BJ (cell line): ENCODE measurements at regions not wholly inside any gene's neighbourhood (a gene's known extent, or its start where the extent isn't known, plus 50 kb on each side); places are given as distances from the start of the nearest gene placed in this dataset.

Source experiments
- CTCF ChIA-PET: fragments of 350-600 bp; formaldehyde crosslinking; extraction: SDS; loops from one replicate; lab custom pipeline; 2021; ENCODE audit warnings: antibody characterized with exemption, inconsistent platforms; lab: Yijun Ruan, JAX
- POLR2A ChIA-PET: fragments of 300-600 bp; sonication (Branson Sonifier 250); formaldehyde crosslinking; extraction: SDS; loops from one replicate; lab custom pipeline; 2021; ENCODE audit warnings: antibody characterized with exemption; lab: Charles Lee
- DNase-seq: peaks from one replicate; pipeline ENCODE4 v3.0.0-alpha.2; 2011; ENCODE audit warnings: low read depth
- H3K27me3 ChIP-seq: 2 replicates; pipeline ENCODE4 v1.6.0; 2011; ENCODE audit warnings: low read length; ENCODE audit not compliant: control insufficient read depth, insufficient read depth
- H3K36me3 ChIP-seq: 2 replicates; pipeline ENCODE4 v1.5.1; 2011; ENCODE audit warnings: low read length; ENCODE audit not compliant: control insufficient read depth, insufficient read depth
- H3K4me3 ChIP-seq: 2 replicates; pipeline ENCODE4 v1.5.1; 2011; ENCODE audit warnings: low read depth, mild to moderate bottlenecking, control low read depth, low read length
- TF ChIP-seq, protein P1 (sequence below): IDR thresholded peaks from 2 replicates; pipeline ENCODE4 v1.5.1; 2011; ENCODE audit warnings: low read depth, mild to moderate bottlenecking, control low read depth, inconsistent platforms, low read length, moderate library complexity; ENCODE audit not compliant: insufficient read depth

DNA sequence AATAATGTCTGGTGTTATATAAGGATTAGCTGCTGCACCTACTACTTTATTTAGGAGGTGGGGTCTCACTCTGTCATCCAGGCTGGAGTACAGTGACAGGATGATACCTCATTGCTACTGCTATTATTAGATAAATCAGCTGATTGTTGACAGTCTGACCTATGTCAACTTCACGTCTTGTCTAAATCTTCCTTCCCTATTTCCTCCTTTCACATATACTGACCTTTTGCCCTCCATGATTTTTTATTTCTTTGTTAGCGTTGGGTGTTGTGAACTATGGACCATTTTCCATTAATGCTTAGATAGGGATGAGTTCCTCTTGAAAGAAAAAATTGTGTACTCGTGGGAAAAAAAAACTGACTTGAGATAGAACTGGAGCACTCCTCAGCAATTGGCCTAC lies 109.9 kb upstream of the BEND6 start:
- Histone ChIP-seq H3K4me3 (no peak overlapping the region), H3K27me3 (no peaks in the 10 kb centered on the region), H3K36me3 (no peaks in the 10 kb centered on the region)
- DNase-seq = no peak
- TF ChIP-seq, protein P1, sequence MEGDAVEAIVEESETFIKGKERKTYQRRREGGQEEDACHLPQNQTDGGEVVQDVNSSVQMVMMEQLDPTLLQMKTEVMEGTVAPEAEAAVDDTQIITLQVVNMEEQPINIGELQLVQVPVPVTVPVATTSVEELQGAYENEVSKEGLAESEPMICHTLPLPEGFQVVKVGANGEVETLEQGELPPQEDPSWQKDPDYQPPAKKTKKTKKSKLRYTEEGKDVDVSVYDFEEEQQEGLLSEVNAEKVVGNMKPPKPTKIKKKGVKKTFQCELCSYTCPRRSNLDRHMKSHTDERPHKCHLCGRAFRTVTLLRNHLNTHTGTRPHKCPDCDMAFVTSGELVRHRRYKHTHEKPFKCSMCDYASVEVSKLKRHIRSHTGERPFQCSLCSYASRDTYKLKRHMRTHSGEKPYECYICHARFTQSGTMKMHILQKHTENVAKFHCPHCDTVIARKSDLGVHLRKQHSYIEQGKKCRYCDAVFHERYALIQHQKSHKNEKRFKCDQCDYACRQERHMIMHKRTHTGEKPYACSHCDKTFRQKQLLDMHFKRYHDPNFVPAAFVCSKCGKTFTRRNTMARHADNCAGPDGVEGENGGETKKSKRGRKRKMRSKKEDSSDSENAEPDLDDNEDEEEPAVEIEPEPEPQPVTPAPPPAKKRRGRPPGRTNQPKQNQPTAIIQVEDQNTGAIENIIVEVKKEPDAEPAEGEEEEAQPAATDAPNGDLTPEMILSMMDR = no peak
- POLR2A ChIA-PET = no interaction called here
- CTCF ChIA-PET = interaction anchor here (0.7 kb wide), 2 partner anchors 9 to 146 kb away, joined by 3 to 4 read pairs; no protein-coding TSS in a partner anchor

DNA sequence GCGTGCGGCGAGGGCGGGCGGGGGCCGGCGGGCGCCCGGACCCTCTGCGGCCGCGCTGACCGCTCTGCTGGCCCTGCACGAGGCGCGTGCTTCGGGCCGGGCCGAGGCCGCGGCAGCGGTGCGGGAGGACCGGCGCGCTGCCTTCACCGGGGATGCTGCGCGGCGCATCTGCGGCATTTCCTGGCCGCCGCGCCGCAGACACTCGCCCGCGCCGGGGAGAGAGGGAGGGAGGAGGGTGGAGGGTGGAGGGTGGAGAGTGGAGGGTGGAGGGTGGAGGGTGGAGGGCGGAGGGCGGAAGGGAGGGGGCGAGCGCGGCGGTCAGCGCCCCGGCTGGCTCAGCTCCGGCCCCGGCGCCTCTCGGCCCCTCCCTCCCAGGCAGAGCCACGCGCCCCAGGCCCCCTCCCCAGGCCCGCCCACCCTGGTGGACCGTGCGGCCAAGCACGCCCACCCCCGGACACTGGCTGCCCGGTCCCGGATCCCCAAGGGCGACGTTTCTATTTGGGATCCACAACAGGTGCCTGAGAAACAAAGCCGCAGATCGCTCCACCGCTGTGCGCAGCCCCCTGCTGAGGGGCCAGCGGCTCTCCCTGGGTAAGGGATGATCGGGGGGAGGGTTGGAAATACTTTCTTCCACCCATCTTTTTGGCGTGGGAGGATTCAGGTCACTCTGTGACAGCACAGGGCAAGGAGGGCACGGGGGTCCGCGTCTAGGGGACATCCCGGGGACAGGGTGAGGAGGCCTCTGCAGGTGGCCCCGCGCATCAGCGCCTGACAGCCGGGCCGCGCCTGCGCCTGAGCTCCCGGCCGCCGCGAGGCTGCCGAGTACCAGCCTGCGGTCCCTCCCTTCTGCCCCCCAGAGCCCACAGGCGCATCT lies 111.2 kb upstream of the BEND6 start:
- no peaks in the 10 kb centered on the region for H3K36me3 ChIP-seq
- H3K27me3 ChIP-seq = no peaks in the 10 kb centered on the region
- peak overlapping the region; percentile 82 for H3K4me3 ChIP-seq
- TF ChIP-seq, protein P1 = no peak; the same call in none of the 2 replicates
- POLR2A ChIA-PET = no interaction called here
- no peak for DNase-seq
- CTCF ChIA-PET = interaction anchor here (0.6 to 2.6 kb wide), 7 partner anchors 8 to 134 kb away, joined by 3 to 11 read pairs (median 3); no protein-coding TSS in a partner anchor

DNA sequence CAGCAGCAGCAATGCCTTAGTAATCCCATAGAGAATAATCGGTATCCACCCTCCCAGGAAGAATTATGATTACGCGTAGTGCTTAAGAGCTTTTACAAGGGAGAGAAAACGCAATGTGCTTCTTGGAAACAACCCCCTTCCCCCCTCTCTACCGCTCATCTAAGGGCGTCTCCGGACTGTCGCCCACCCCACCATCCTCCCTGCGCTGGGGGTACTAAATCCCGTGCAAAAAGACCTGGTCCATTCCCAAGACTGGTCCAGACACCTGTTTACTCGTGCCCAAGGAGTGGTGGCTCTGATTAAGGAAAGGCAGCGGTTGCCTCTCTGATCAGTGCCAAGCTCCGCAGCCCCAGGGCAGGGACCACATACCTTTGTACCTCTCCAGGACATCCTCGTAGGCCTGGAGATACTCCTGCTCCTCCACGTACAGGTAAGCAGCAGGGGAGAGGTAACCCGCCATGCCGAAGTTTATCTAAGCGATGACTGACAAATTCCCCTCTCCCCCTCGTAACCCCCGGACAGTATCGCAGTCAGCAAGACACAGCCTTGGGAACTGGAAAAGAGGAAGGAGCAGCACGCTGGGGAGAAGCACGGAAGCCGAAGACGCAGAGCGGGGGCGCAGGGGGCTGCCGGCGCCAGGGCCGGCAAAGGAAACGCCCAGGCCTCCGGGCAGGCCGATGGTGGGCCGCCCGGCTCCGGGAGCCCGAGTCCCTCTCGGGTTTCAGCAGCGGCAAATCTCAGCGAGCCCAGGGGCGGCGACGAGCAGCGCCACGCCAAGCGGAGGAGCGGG lies 112.0 kb upstream of the BEND6 start:
- no peaks in the 10 kb centered on the region for H3K27me3 ChIP-seq
- TF ChIP-seq, protein P1 = no peak
- ChIA-PET CTCF (interaction anchor here (0.9 to 2.6 kb wide), 5 partner anchors 9 to 133 kb away, joined by 3 to 11 read pairs (median 4); no protein-coding TSS in a partner anchor), POLR2A (no interaction called here)
- H3K36me3 ChIP-seq = no peaks in the 10 kb centered on the region
- H3K4me3 ChIP-seq = peak overlapping the region; percentile 82
- DNase-seq = no peak

DNA sequence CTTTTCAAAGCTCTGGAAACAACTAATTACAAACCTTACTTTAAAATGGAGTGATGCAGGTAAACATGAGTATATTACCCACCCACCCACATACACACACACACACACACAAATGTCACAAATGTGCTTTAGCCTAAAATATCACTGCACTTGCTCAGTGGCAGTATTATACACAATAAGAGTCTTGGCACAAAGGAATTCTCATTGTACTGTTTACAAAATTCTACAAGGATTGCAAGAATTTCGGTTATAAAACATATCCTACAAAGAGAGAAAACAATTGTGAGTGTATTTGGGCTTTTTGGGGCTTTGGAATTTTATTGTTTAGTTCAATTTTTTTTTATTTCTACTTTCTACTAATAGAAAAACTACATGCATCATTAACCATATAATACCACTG lies 113.2 kb upstream of the BEND6 start:
- Histone ChIP-seq H3K36me3 (no peaks in the 10 kb centered on the region), H3K4me3 (peak overlapping the region; percentile 82), H3K27me3 (no peaks in the 10 kb centered on the region)
- TF ChIP-seq, protein P1 = no peak
- POLR2A ChIA-PET = no interaction called here
- CTCF ChIA-PET = interaction anchor here (1.4 to 2.6 kb wide), 4 partner anchors 10 to 204 kb away, joined by 4 to 11 read pairs (median 6); no protein-coding TSS in a partner anchor
- no peak for DNase-seq

DNA sequence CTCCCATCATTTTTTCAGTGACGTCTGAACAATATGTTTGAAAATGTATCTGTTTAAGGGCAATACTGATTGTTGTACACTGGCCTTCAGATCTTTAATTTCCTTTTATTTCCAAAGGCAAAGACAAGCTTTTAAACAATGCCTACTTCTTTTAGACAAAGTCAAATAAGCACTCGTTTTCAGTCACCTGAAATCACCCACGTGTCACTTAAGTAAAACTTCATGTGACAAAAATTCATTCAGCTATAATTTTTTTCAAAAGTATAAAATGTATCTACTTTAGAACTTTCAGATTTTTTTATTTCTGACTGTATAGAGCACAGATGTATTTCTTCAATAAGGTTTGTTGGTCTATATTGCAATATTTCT lies 113.5 kb upstream of the BEND6 start:
- Histone ChIP-seq H3K36me3 (no peaks in the 10 kb centered on the region), H3K27me3 (no peaks in the 10 kb centered on the region), H3K4me3 (peak overlapping the region; percentile 82)
- TF ChIP-seq, protein P1 = no peak
- CTCF ChIA-PET = interaction anchor here (1.4 to 2.6 kb wide), 3 partner anchors 10 to 204 kb away, joined by 4 to 11 read pairs (median 6); no protein-coding TSS in a partner anchor
- POLR2A ChIA-PET = no interaction called here
- DNase-seq = no peak
